ENCODE measurements at regions not wholly inside any gene's neighbourhood (a gene's known extent, or its start where the extent isn't known, plus 50 kb on each side); places are given as distances from the start of the nearest gene placed in this dataset.
"Not testable (repeated sequence)": the region's sequence is repeated elsewhere in the genome, so short reads cannot be mapped to it uniquely, and the experiment has no call there.

GRCh38 chr7:67470256-67470751, 473.7 kb downstream of the TYW1 start:
- no peak for DNase-seq (ENCODE audit: low read depth in 2 of 2)

GRCh38 chr7:67475293-67475692, 478.7 kb downstream of the TYW1 start:
- DNase-seq (ENCODE audit: low read depth in 2 of 2), result no peak

- DNase-seq (ENCODE audit: low read depth in 2 of 2), result no peak
These were observed 481.4 kb downstream of the TYW1 start for GRCh38 chr7:67478066-67478465.

GRCh38 chr7:67484244-67484751, 487.7 kb downstream of the TYW1 start:
- DNase-seq (ENCODE audit: low read depth in 2 of 2), result peak; percentile 3 to 4

- DNase-seq (ENCODE audit: low read depth in 2 of 2), result no peak
These were observed 489.8 kb downstream of the TYW1 start for GRCh38 chr7:67486401-67486800.

GRCh38 chr7:67487316-67487715, 490.7 kb downstream of the TYW1 start:
- DNase-seq (ENCODE audit: low read depth in 2 of 2), result no peak

GRCh38 chr7:67489881-67490280, 493.2 kb downstream of the TYW1 start:
- DNase-seq (ENCODE audit: low read depth in 2 of 2), result no peak

- DNase-seq (ENCODE audit: low read depth in 2 of 2), result no peak
These were observed 496.7 kb downstream of the TYW1 start for GRCh38 chr7:67493366-67493765.

GRCh38 chr7:67496589-67496988, 500.0 kb downstream of the TYW1 start:
- no peak for DNase-seq (ENCODE audit: low read depth in 2 of 2)

GRCh38 chr7:67497914-67498313, 501.3 kb downstream of the TYW1 start:
- not testable (repeated sequence) for DNase-seq (ENCODE audit: low read depth in 2 of 2)

- DNase-seq (ENCODE audit: low read depth in 2 of 2), result no peak
These were observed 506.3 kb downstream of the TYW1 start for GRCh38 chr7:67502929-67503328.

GRCh38 chr7:67505449-67505848, 508.8 kb downstream of the TYW1 start:
- DNase-seq (ENCODE audit: low read depth in 2 of 2), result no peak

- DNase-seq (ENCODE audit: low read depth in 2 of 2), result no peak
These were observed 515.8 kb downstream of the TYW1 start for GRCh38 chr7:67512481-67512880.

- no peak for DNase-seq (ENCODE audit: low read depth in 2 of 2)
These were observed 521.9 kb downstream of the TYW1 start for GRCh38 chr7:67518580-67518979.

GRCh38 chr7:67519171-67519570, 522.5 kb downstream of the TYW1 start:
- DNase-seq (ENCODE audit: low read depth in 2 of 2), result no peak

GRCh38 chr7:67522504-67522903, 525.9 kb downstream of the TYW1 start:
- DNase-seq (ENCODE audit: low read depth in 2 of 2), result no peak

GRCh38 chr7:67523713-67524112, 527.1 kb downstream of the TYW1 start:
- no peak for DNase-seq (ENCODE audit: low read depth in 2 of 2)

GRCh38 chr7:67525588-67525987, 529.0 kb downstream of the TYW1 start:
- no peak for DNase-seq (ENCODE audit: low read depth in 2 of 2)

- DNase-seq (ENCODE audit: low read depth in 2 of 2), result no peak
These were observed 538.8 kb downstream of the TYW1 start for GRCh38 chr7:67535241-67535989.

- DNase-seq (ENCODE audit: low read depth in 2 of 2), result no peak
These were observed 546.3 kb downstream of the TYW1 start for GRCh38 chr7:67542916-67543315.

GRCh38 chr7:67547183-67547907, 550.7 kb downstream of the TYW1 start:
- DNase-seq (ENCODE audit: low read depth in 2 of 2), result no peak

GRCh38 chr7:67549126-67549525, 552.5 kb downstream of the TYW1 start:
- no peak for DNase-seq (ENCODE audit: low read depth in 2 of 2)
